ENCODE measurements at regions not wholly inside any gene's neighbourhood (a gene's known extent, or its start where the extent isn't known, plus 50 kb on each side); places are given as distances from the start of the nearest gene placed in this dataset.

- ChIA-PET SMC1A (ENCODE audit: uncharacterized antibody, unreplicated experiment) (interaction anchor here (0.6 to 7.7 kb wide), 25 partner anchors 9 to 1004 kb away, joined by 3 to 140 read pairs (median 4); partner anchors contain the start of gene STK38L), POLR2A (interaction anchor here (0.8 to 5.3 kb wide), 12 partner anchors 11 to 124 kb away, joined by 3 to 29 read pairs (median 4); partner anchors contain the start of gene STK38L), CTCF (interaction anchor here (0.6 to 2.6 kb wide), 10 partner anchors 15 to 986 kb away, joined by 3 to 19 read pairs (median 3); no protein-coding TSS in a partner anchor), RAD21 (ENCODE audit: unreplicated experiment) (interaction anchor here (0.5 to 4.9 kb wide), 17 partner anchors 11 to 173 kb away, joined by 3 to 85 read pairs (median 4); partner anchors contain the start of gene STK38L)
- Histone ChIP-seq H3K4me1 (ENCODE audit: control insufficient read depth, insufficient read depth, low read length) (peaks cover 3% of the 10 kb centered on the region; the same call in 1 of the 2 replicates), H4K20me1 (ENCODE audit: control insufficient read depth, insufficient read depth) (no peaks in the 10 kb centered on the region), H3K9me3 (replicated peaks; ENCODE audit: control insufficient read depth, insufficient read depth, low read length) (peaks cover 2% of the 10 kb centered on the region; the same call in 2 of the 3 replicates), H3K36me3 (ENCODE audit: control insufficient read depth in 2 of 2, insufficient read depth in 2 of 2, low read length in 1 of 2) (no peaks in the 10 kb centered on the region), H3K27ac (ENCODE audit: control insufficient read depth, insufficient read depth) (peak overlapping the region; percentile 64), H3K27me3 (replicated peaks in 1 of 2; ENCODE audit: control insufficient read depth in 2 of 2, insufficient read depth in 2 of 2, low read length in 1 of 2) (no peaks in the 10 kb centered on the region), H3K4me3 (peak overlapping the region; percentile 15; the same call in 1 of the 2 replicates), H3K9ac (ENCODE audit: control insufficient read depth, insufficient read depth, low read length) (peak overlapping the region; percentile 17), H2AFZ (ENCODE audit: control insufficient read depth, low read depth, low read length) (peak overlapping the region; percentile 66), H3K4me2 (ENCODE audit: control insufficient read depth, insufficient read depth) (peak overlapping the region; percentile 38), H3K79me2 (ENCODE audit: control insufficient read depth, insufficient read depth, low read length) (no peaks in the 10 kb centered on the region)
- peak; percentile 62 for DNase-seq (ENCODE audit: low read depth, low spot score)
- BruUV-seq (replicated peaks), result TSS peak; percentile 86
- under 1% methylated on average over 8 of the region's 8 CpGs for WGBS (ENCODE audit: insufficient coverage, insufficient replicate concordance, low lambda C conversion rate, missing lambda C conversion rate)
- intact Hi-C loops (cut with micrococcal nuclease; ENCODE audit: unreplicated experiment) (loop anchor here (5.0 kb wide), 2 partner anchors 46 to 61 kb away; no protein-coding TSS in a partner anchor), in situ Hi-C loops (cut with MboI) (no loop called here)
- peak; percentile 93 for ATAC-seq
- FAIRE-seq, result no peak
- no peak for TF ChIP-seq ESRRA (IDR thresholded peaks at IDR 0.05; ENCODE audit: low read length)
- TF ChIP-seq SMARCA5 (IDR thresholded peaks at IDR 0.05), result peak; percentile 20; the same call in 1 of the 2 replicates
- no peak for TF ChIP-seq IRF3 (IDR thresholded peaks at IDR 0.05)
- TF ChIP-seq STAT3 (IDR thresholded peaks at IDR 0.05; ENCODE audit: low read depth, low read length), result no peak
- no peak for TF ChIP-seq CBX3 (IDR thresholded peaks at IDR 0.05; ENCODE audit: borderline replicate concordance, low read depth)
- TF ChIP-seq PAX5 (IDR thresholded peaks at IDR 0.05; ENCODE audit: borderline replicate concordance, low read depth, low read length), result no peak
- peak; percentile 2; the same call in 1 of the 2 replicates for TF ChIP-seq SMC3 (IDR thresholded peaks at IDR 0.05; ENCODE audit: borderline replicate concordance, low read length)
- no peak for TF ChIP-seq RBBP5 (conservative IDR thresholded peaks at IDR 0.05)
- TF ChIP-seq E2F4 (IDR thresholded peaks at IDR 0.05; ENCODE audit: low read depth, low read length), result no peak
- no peak for TF ChIP-seq NBN (IDR thresholded peaks at IDR 0.05)
- no peak for TF ChIP-seq ZNF384 (IDR thresholded peaks at IDR 0.05; ENCODE audit: borderline replicate concordance, low read depth, low read length)
- no peak for TF ChIP-seq YBX1 (IDR thresholded peaks at IDR 0.05)
- TF ChIP-seq CREB1 (IDR thresholded peaks at IDR 0.05; ENCODE audit: low read depth), result no peak
- no peak for TF ChIP-seq JUNB (IDR thresholded peaks at IDR 0.05)
- TF ChIP-seq CEBPB (IDR thresholded peaks at IDR 0.05; ENCODE audit: borderline replicate concordance in 1 of 2, low read depth in 2 of 2, low read length in 2 of 2), result no peak
- TF ChIP-seq PRDM15 (CRISPR knock-in tag; IDR thresholded peaks at IDR 0.05), result no peak
- no peak for TF ChIP-seq BACH1 (IDR thresholded peaks at IDR 0.05; ENCODE audit: borderline replicate concordance)
- no peak for TF ChIP-seq BRCA1 (IDR thresholded peaks at IDR 0.05; ENCODE audit: low read depth, low read length)
Measured at GRCh38 chr12:27161458-27162228, 79.3 kb upstream of the C12orf71 start.

All from GM12878 (cell line).